SK-N-MC (cell line): ENCODE measurements at regions not wholly inside any gene's neighbourhood (a gene's known extent, or its start where the extent isn't known, plus 50 kb on each side); places are given as distances from the start of the nearest gene placed in this dataset.
"Not testable (repeated sequence)": the region's sequence is repeated elsewhere in the genome, so short reads cannot be mapped to it uniquely, and the experiment has no call there.

Experiments used
- DNase-seq: peaks from one replicate; pipeline ENCODE4 v3.0.0-alpha.2; 2011; ENCODE audit warnings: low read depth, low spot score
- H3K27ac ChIP-seq: fragments of 200-600 bp; sonication (generic); 2 replicates; pipeline ENCODE4 v1.5.1; 2016; ENCODE audit warnings: mixed run types
- H3K36me3 ChIP-seq: fragments of 200-600 bp; sonication (generic); 2 replicates; pipeline ENCODE4 v1.6.1; 2017; ENCODE audit warnings: antibody characterized with exemption, low read length, mixed read lengths; ENCODE audit not compliant: insufficient read depth
- H3K4me3 ChIP-seq: fragments of 200-600 bp; sonication (generic); 2 replicates; pipeline ENCODE4 v1.5.1; 2016
- H3K9ac ChIP-seq: fragments of 200-600 bp; sonication (generic); 2 replicates; pipeline ENCODE4 v1.8.0; 2017; ENCODE audit warnings: mixed run types, mixed read lengths; ENCODE audit not compliant: insufficient read length
- H3K9me3 ChIP-seq: fragments of 200-600 bp; sonication (generic); 2 replicates; pipeline ENCODE4 v1.6.1; 2017; ENCODE audit warnings: low read depth, mild to moderate bottlenecking, antibody characterized with exemption, low read length, moderate library complexity, mixed read lengths
- EZH2 ChIP-seq: fragments of 200-600 bp; sonication (generic); IDR thresholded peaks from one replicate; pipeline ENCODE4 v1.6.1; 2017; ENCODE audit warnings: antibody characterized with exemption
- FOXP2 ChIP-seq: optimal IDR thresholded peaks from 2 replicates; pipeline ENCODE3; 2011; ENCODE audit warnings: mild to moderate bottlenecking, moderate library complexity; ENCODE audit not compliant: insufficient read depth; ENCODE audit errors: extremely low read length, control extremely low read depth
- POLR2AphosphoS5 ChIP-seq: IDR thresholded peaks from 2 replicates; pipeline ENCODE4 v1.6.1; 2012; ENCODE audit warnings: mild to moderate bottlenecking, low read depth, low read length, borderline replicate concordance

DNA sequence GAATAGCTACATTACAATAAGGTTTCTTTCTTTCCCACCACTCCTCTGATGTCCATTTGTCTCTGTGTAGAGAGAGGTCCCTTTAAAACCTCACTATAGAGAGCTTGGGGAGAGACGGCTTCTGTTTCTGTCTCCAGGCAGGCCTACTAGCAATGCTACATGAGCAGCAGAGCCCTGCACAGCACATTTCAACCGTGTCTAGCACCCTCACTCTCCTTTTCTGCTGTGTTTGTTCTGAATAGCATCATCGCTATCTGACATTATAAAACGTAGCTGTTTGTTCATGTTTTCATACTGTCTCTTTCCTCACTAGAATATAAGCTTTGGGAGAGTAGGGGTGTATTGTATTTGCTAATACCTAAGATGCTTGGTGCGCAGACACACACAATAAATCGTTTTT is 487.8 kb upstream of the DPP6 start:
- no peak for DNase-seq
- no peaks in the 10 kb centered on the region for H3K9me3 ChIP-seq
- no peak overlapping the region for H3K4me3 ChIP-seq
- H3K36me3 ChIP-seq, result no peaks in the 10 kb centered on the region
- H3K9ac ChIP-seq, result no peak overlapping the region
- no peak overlapping the region for H3K27ac ChIP-seq
- no peak for TF ChIP-seq POLR2AphosphoS5
- TF ChIP-seq FOXP2, result no peak
- TF ChIP-seq EZH2, result no peak

- no peak for DNase-seq
- no peak overlapping the region for H3K27ac ChIP-seq
- H3K9me3 ChIP-seq, result no peaks in the 10 kb centered on the region
- no peak for TF ChIP-seq FOXP2
- TF ChIP-seq POLR2AphosphoS5, result no peak
- TF ChIP-seq EZH2, result no peak
- H3K9ac ChIP-seq, result no peak overlapping the region
- H3K36me3 ChIP-seq, result no peaks in the 10 kb centered on the region
- H3K4me3 ChIP-seq, result no peak overlapping the region
These were observed 485.9 kb upstream of the DPP6 start for GRCh38 chr7:153566324-153566723.

DNA sequence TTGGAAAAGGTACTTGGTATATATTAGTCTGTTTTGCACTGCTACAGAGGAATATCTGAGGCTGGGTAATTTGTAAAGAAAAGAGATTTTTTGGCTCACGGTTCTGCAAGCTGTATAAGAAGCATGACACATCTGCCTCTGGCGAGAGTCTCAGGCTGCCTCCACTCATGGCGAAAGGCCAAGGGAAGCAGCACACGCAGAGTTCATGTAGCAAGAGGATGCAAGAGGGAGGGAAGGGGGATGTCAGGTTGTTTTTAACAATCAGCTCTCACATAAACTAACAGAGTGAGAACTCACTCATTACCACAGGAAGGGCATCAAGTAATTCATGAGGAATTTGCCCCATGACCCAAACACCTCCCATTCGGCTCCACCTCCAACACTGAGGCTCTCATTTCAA is 484.8 kb upstream of the DPP6 start:
- no peak overlapping the region for H3K4me3 ChIP-seq
- H3K9me3 ChIP-seq, result no peaks in the 10 kb centered on the region
- TF ChIP-seq POLR2AphosphoS5 (no peak), FOXP2 (no peak), EZH2 (no peak)
- H3K36me3 ChIP-seq, result no peaks in the 10 kb centered on the region
- no peak overlapping the region for H3K27ac ChIP-seq
- no peak for DNase-seq
- no peak overlapping the region for H3K9ac ChIP-seq

- not testable (repeated sequence) for H3K4me3 ChIP-seq, H3K9me3 ChIP-seq, H3K36me3 ChIP-seq, DNase-seq, H3K9ac ChIP-seq, H3K27ac ChIP-seq
These were observed 482.7 kb upstream of the DPP6 start for GRCh38 chr7:153569520-153569919.

DNA sequence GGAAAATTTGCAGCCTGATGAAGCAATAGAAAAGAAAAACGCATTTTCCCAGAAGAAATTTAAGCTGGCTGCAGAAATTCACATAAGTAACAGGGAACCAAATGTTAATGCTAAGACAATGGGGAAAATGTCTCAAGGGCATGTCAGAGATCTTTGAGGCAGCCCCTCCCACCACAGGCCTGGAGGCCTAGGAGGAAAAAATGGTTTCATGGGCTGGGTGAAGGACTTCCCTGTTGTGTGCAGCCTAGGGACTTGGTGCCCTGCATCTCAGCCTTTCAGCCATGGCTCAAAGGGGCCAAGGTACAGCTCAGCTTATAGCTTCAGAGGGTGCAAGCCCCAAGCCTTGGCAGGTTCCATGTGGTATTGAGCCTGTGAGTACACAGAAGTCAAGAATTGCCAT is 476.1 kb upstream of the DPP6 start:
- no peak for DNase-seq
- H3K36me3 ChIP-seq, result no peaks in the 10 kb centered on the region
- no peak overlapping the region for H3K27ac ChIP-seq
- H3K9ac ChIP-seq, result no peak overlapping the region
- no peak for TF ChIP-seq POLR2AphosphoS5
- no peak for TF ChIP-seq FOXP2
- no peak for TF ChIP-seq EZH2
- no peaks in the 10 kb centered on the region for H3K9me3 ChIP-seq
- no peak overlapping the region for H3K4me3 ChIP-seq

GRCh38 chr7:153581419-153581818 is 470.8 kb upstream of the DPP6 start:
- Histone ChIP-seq H3K9me3 (no peaks in the 10 kb centered on the region), H3K36me3 (no peaks in the 10 kb centered on the region), H3K9ac (no peak overlapping the region), H3K4me3 (no peak overlapping the region), H3K27ac (no peak overlapping the region)
- no peak for TF ChIP-seq FOXP2
- TF ChIP-seq EZH2, result no peak
- no peak for TF ChIP-seq POLR2AphosphoS5
- no peak for DNase-seq

DNA sequence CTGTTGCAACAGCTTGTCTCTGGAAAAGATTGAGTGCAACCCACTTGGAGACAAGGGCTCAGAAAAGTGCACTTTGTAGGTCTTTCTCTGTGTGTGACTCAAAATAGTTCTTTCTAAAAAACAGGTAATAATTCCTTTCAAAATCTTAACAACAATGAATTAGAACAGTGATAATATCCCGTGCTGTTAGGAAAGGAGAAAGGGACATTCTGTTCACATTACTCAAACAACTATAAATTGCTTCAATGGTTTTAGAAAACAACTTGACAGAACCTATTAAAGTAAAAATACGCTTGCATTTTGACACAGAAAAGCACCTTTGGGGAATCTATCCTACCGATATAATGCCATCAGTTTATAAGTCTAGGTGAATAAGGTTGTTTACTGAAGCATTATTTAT is 468.1 kb upstream of the DPP6 start:
- Histone ChIP-seq H3K9me3 (no peaks in the 10 kb centered on the region), H3K27ac (no peak overlapping the region), H3K36me3 (no peaks in the 10 kb centered on the region), H3K9ac (no peak overlapping the region), H3K4me3 (no peak overlapping the region)
- DNase-seq, result no peak
- TF ChIP-seq FOXP2, result no peak
- no peak for TF ChIP-seq POLR2AphosphoS5
- no peak for TF ChIP-seq EZH2

GRCh38 chr7:153588586-153588985 is 463.6 kb upstream of the DPP6 start:
- Histone ChIP-seq H3K27ac (no peak overlapping the region), H3K36me3 (no peaks in the 10 kb centered on the region), H3K9me3 (no peaks in the 10 kb centered on the region), H3K9ac (no peak overlapping the region), H3K4me3 (no peak overlapping the region)
- no peak for TF ChIP-seq FOXP2
- no peak for TF ChIP-seq EZH2
- no peak for TF ChIP-seq POLR2AphosphoS5
- DNase-seq, result no peak

GRCh38 chr7:153590136-153590535 is 462.1 kb upstream of the DPP6 start:
- Histone ChIP-seq H3K9me3 (no peaks in the 10 kb centered on the region), H3K27ac (no peak overlapping the region), H3K36me3 (no peaks in the 10 kb centered on the region), H3K4me3 (no peak overlapping the region), H3K9ac (no peak overlapping the region)
- DNase-seq, result no peak
- TF ChIP-seq POLR2AphosphoS5, result no peak
- no peak for TF ChIP-seq EZH2
- no peak for TF ChIP-seq FOXP2

DNA sequence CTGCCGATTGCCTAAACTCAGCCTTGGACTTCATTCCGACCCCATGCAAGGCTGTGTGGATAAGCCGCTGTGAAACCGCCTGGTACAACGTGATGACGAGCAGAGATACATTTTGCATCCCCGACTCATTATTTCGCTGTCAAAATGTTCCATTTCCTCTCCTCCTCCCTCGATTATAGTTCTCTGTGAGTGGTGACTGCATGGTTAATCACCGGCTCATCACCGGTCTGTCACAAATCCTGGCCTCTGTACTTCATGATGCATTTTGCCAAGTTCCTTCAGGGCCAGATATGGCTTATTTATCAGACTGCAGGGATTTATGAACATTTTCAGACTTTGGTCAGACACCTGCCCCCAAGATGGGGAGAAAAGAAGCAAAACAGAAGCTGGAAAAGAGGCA is 461.6 kb upstream of the DPP6 start:
- TF ChIP-seq EZH2, result no peak
- TF ChIP-seq POLR2AphosphoS5, result no peak
- TF ChIP-seq FOXP2, result no peak

More for the DNA sequence above, 461.6 kb upstream of the DPP6 start:
- DNase-seq, result no peak
- Histone ChIP-seq H3K36me3 (no peaks in the 10 kb centered on the region), H3K4me3 (no peak overlapping the region), H3K27ac (no peak overlapping the region), H3K9me3 (no peaks in the 10 kb centered on the region), H3K9ac (no peak overlapping the region)
